Lung (tissue), 11 donors: ENCODE measurements at regions not wholly inside any gene's neighbourhood (a gene's known extent, or its start where the extent isn't known, plus 50 kb on each side); places are given as distances from the start of the nearest gene placed in this dataset.

Experiments
- ATAC-seq: fragments of 200-7000 bp; cut with Tn5 transposase; one replicate; pipeline ENCODE4 v1.9.1; 2020; ENCODE audit warnings: moderate number of reproducible peaks; ENCODE audit not compliant: insufficient read depth, low FRiP score
- DNase-seq, 3 donors: peaks; one replicate each; pipeline ENCODE4 v3.0.0-alpha.2; 2013 to 2017
- H3K27ac ChIP-seq, 2 donors: one replicate each; pipeline ENCODE4 v1.5.1; 2013; ENCODE audit warnings: mild to moderate bottlenecking in 2 of 2, moderate library complexity in 2 of 2, control low read depth in 1 of 2, inconsistent platforms in 1 of 2, low read depth in 1 of 2, low read length in 1 of 2
- H3K27me3 ChIP-seq, 3 donors: one replicate each; pipeline ENCODE4 v1.5.1; 2013; ENCODE audit warnings: low read length in 2 of 3; ENCODE audit not compliant: control insufficient read depth in 3 of 3, insufficient read depth in 3 of 3
- H3K36me3 ChIP-seq, 4 donors: one replicate each; pipeline ENCODE4 v1.5.1; 2013; ENCODE audit warnings: low read length in 4 of 4, mild to moderate bottlenecking in 1 of 4, moderate library complexity in 1 of 4; ENCODE audit not compliant: control insufficient read depth in 4 of 4, insufficient read depth in 4 of 4
- H3K4me1 ChIP-seq, 5 donors: one replicate each; pipeline ENCODE4 v1.5.1; 2013; ENCODE audit warnings: low read length in 5 of 5, mild to moderate bottlenecking in 2 of 5, moderate library complexity in 1 of 5; ENCODE audit not compliant: control insufficient read depth in 5 of 5, insufficient read depth in 5 of 5
- H3K4me3 ChIP-seq: one replicate; pipeline ENCODE4 v1.5.1; 2013; ENCODE audit warnings: mild to moderate bottlenecking, control low read depth, moderate library complexity
- H3K9ac ChIP-seq, 2 donors: one replicate each; pipeline ENCODE4 v1.5.1; 2013; ENCODE audit warnings: low read length in 2 of 2, control low read depth in 1 of 2; ENCODE audit not compliant: insufficient read depth in 1 of 2
- H3K9me3 ChIP-seq, 4 donors: one replicate each; pipeline ENCODE4 v1.5.1; 2013; ENCODE audit warnings: low read length in 3 of 4, mild to moderate bottlenecking in 1 of 4, moderate library complexity in 1 of 4; ENCODE audit not compliant: control insufficient read depth in 4 of 4, insufficient read depth in 3 of 4
- WGBS, 2 donors: extraction: QIAGEN DNeasy Blood & Tissue Kit; methylation state at CpG; one replicate each; pipeline ENCODE4 v1.1.7; 2013; 5-methylcytosine and 5-hydroxymethylcytosine counted together
- TF ChIP-seq, protein P1 (sequence below): IDR thresholded peaks from 2 replicates; pipeline ENCODE4 v1.5.1; 2012; ENCODE audit warnings: mild to moderate bottlenecking; ENCODE audit errors: control extremely low read depth, extremely low read depth
- donor health status: control.
- donor health status: control.
- donor health status: Bipolar disorder and iron deficiency.
- donor health status: healthy.
- donor health status: DM: yes; HTN: yes; CAD: no.

DNA sequence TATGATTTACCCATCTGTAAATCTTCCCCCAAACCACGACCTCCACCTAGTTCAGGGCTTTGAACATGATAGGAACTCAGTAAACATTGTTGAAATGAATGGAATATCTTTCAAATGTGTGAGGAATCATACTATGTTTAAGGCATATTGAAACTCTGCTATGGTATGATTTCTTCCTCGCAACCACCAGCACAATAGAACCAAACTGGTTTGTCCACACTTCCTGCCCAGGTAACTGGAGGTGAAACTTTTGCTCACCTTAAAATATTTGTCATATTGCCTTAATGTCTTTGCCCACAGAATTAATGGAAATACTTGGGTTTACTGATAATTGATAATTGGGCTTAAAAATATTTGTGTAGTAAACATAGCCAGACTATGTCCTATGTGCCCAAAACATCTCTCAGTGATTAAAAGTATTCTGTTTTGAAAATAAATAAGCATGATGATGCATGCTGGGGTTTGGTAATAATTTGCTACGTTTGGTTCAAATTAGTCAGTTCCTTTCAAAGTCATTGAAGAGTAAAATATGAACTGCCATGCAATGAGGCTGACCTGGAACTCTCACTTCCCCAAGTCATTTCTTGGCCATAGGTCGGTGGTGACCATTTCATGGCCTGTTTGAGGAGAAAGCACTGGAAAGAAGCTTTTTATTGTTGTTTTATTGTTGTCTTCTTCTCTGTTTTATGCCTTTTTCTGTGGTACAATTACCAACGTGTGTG, 73.3 kb downstream of the TNFSF18 start:
- WGBS, 2 donors: 68% methylated on average over 5 of the region's 5 CpGs
- Histone ChIP-seq H3K4me3 (no peak overlapping the region), H3K27ac (no peak overlapping the region), H3K27me3 (no peaks in the 10 kb centered on the region), H3K9me3 (no peaks in the 10 kb centered on the region), H3K36me3 (no peaks in the 10 kb centered on the region), H3K9ac (no peak overlapping the region), H3K4me1 (peaks cover 0 to under 1% (median 0%) of the 10 kb centered on the region in 5 donors)
- no peak for ATAC-seq
- DNase-seq: no peak
- TF ChIP-seq, protein P1, sequence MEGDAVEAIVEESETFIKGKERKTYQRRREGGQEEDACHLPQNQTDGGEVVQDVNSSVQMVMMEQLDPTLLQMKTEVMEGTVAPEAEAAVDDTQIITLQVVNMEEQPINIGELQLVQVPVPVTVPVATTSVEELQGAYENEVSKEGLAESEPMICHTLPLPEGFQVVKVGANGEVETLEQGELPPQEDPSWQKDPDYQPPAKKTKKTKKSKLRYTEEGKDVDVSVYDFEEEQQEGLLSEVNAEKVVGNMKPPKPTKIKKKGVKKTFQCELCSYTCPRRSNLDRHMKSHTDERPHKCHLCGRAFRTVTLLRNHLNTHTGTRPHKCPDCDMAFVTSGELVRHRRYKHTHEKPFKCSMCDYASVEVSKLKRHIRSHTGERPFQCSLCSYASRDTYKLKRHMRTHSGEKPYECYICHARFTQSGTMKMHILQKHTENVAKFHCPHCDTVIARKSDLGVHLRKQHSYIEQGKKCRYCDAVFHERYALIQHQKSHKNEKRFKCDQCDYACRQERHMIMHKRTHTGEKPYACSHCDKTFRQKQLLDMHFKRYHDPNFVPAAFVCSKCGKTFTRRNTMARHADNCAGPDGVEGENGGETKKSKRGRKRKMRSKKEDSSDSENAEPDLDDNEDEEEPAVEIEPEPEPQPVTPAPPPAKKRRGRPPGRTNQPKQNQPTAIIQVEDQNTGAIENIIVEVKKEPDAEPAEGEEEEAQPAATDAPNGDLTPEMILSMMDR: no peak

DNA sequence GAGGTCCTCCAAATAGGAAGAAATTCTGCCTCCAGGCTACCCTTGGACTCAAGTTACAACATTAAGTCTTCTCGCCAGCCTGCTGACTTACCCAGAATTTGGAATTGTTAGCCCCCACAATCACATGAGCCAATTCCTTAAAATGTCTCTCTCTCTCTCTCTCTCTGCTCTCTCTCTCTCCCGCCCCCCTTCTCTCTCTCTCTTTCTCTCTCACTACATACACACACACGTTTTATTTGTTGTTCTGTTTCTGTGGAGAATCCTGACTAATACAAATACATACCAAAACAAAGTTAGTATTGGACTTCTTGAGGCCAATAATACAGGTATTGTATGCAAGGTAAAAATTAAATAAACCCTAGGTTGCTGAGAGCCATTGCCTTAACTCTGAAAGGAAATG, 72.1 kb downstream of the TNFSF18 start:
- Histone ChIP-seq H3K4me3 (no peak overlapping the region), H3K36me3 (no peaks in the 10 kb centered on the region), H3K9me3 (no peaks in the 10 kb centered on the region), H3K27me3 (no peaks in the 10 kb centered on the region), H3K9ac (no peak overlapping the region), H3K27ac (no peak overlapping the region), H3K4me1 (no peaks in the 10 kb centered on the region)
- DNase-seq: no peak
- ATAC-seq: no peak
- TF ChIP-seq, protein P1: no peak
- WGBS, 2 donors: 80 to 92% methylated on average over 3 of the region's 3 CpGs

DNA sequence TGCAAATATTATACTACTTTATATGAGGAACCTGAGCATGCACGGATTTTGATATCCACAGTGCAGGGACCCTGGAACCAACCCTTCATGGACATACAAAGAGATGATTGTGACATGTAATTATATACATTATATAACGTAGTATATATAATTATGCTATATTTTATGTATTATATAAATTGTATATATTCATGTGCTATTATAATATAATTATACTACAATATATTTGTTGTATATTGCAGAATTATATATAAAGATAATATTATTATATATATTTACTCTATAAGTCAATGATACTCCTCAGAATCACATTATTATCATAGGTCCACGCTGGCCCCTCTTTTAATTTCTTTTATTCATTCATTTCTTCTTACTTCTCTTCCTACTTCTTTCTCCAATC, 70.9 kb downstream of the TNFSF18 start:
- H3K9me3 ChIP-seq: no peaks in the 10 kb centered on the region
- no peaks in the 10 kb centered on the region for H3K4me1 ChIP-seq
- no peaks in the 10 kb centered on the region for H3K27me3 ChIP-seq
- H3K27ac ChIP-seq: no peak overlapping the region
- ATAC-seq: no peak
- H3K9ac ChIP-seq: no peak overlapping the region
- no peak overlapping the region for H3K4me3 ChIP-seq
- no peaks in the 10 kb centered on the region for H3K36me3 ChIP-seq
- 90 to 94% methylated on average over 3 of the region's 3 CpGs for WGBS, 2 donors
- no peak for DNase-seq
- TF ChIP-seq, protein P1: no peak

DNA sequence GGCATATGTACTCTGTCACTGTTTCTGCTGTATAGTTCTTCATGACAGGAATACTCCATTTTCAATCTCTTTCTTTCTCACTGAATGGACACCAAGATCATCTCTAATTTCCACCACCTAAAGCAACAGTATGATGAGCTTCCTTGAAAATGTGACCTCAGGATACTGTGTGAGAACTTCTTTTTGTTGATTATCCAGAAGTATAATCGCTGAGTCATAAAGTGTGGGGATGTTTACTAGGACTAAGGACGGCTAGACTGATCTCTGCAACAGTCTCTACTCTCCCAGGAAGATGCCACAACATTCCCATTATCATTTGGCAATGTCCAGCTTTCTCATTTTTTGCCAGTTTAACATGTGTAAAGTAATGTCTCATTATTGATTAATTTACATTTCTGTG, 70.3 kb downstream of the TNFSF18 start:
- Histone ChIP-seq H3K27me3 (no peaks in the 10 kb centered on the region), H3K27ac (no peak overlapping the region), H3K9ac (no peak overlapping the region), H3K4me1 (no peaks in the 10 kb centered on the region), H3K4me3 (no peak overlapping the region), H3K9me3 (no peaks in the 10 kb centered on the region), H3K36me3 (no peaks in the 10 kb centered on the region)
- TF ChIP-seq, protein P1: no peak
- no peak for DNase-seq
- WGBS, 2 donors: 62 to 72% methylated on average over 2 of the region's 2 CpGs
- no peak for ATAC-seq
